Lower leg skin (tissue), 4 donors: ENCODE measurements at regions not wholly inside any gene's neighbourhood (a gene's known extent, or its start where the extent isn't known, plus 50 kb on each side); places are given as distances from the start of the nearest gene placed in this dataset.
"Not testable (repeated sequence)": the region's sequence is repeated elsewhere in the genome, so short reads cannot be mapped to it uniquely, and the experiment has no call there.

Source experiments
- DNase-seq, 2 donors: peaks; one replicate each; pipeline ENCODE4 v3.0.0-alpha.2; 2019; ENCODE audit warnings: low spot score in 2 of 2
- H3K4me3 ChIP-seq: fragments of 200-600 bp; sonication (generic); 2 replicates; pipeline ENCODE4 v1.5.1; 2017; ENCODE audit warnings: mild to moderate bottlenecking, low read depth; ENCODE audit not compliant: poor library complexity, severe bottlenecking
- POLR2A ChIP-seq, 2 donors: fragments of 450-650 bp; IDR thresholded peaks; one replicate each; pipeline ENCODE4 v1.6.1; 2016 to 2017; ENCODE audit warnings: antibody characterized with exemption in 2 of 2, mild to moderate bottlenecking in 1 of 2, moderate library complexity in 1 of 2
- WGBS, 2 donors: methylation state at CpG; one replicate each; pipeline ENCODE4 v1.1.5; 2018; 5-methylcytosine and 5-hydroxymethylcytosine counted together
- intact Hi-C: fragments of 100-400 bp; cut with DNase I; formaldehyde crosslinking; loops from one replicate; pipeline ENCODE4 v1.15.0; 2023; ENCODE audit warnings: low total_unique reads
- TF ChIP-seq, protein P1 (sequence below), 3 donors: fragments of 450-650 bp; IDR thresholded peaks; one replicate each; pipeline ENCODE4 v1.5.1; 2016; ENCODE audit warnings: antibody characterized with exemption in 3 of 3, mild to moderate bottlenecking in 3 of 3, moderate library complexity in 2 of 3

DNA sequence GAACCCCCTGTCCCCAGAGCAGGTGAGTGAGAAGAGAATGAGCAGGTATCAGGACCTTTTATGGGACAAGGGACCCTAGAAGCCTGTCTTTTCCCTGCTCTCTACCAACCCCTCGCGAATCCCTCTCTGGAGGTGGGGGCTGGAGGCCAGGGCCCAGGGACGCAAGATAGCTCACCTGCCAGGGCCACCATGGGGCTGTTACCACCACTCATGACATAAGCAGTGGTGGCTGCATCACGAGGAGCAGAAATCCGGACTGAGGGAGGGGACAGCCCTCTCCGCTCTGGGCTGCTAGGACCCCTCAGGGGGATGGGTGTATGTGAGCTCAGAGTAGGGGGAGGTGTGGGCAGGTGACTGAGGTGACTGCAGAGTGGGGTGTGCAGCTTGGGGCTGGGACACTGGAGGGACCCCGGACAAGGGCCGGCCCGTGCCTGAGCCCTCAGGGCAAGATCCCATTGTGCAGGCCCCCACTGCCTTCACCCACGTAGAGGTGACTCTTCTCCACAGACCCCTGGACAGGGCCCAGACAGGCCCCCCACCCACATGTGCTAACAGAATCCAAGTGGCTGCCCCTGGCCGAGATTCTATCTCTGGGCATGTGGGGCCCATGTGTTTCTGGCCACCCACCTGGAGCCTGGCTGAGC, 190.6 kb downstream of the TBC1D2B start:
- no peak overlapping the region for H3K4me3 ChIP-seq
- 85 to 88% methylated on average over 11 of the region's 11 CpGs for WGBS, 2 donors
- TF ChIP-seq POLR2A (IDR thresholded peaks at IDR 0.05): no peak
- intact Hi-C loops: no loop called here
- no peak for DNase-seq

DNA sequence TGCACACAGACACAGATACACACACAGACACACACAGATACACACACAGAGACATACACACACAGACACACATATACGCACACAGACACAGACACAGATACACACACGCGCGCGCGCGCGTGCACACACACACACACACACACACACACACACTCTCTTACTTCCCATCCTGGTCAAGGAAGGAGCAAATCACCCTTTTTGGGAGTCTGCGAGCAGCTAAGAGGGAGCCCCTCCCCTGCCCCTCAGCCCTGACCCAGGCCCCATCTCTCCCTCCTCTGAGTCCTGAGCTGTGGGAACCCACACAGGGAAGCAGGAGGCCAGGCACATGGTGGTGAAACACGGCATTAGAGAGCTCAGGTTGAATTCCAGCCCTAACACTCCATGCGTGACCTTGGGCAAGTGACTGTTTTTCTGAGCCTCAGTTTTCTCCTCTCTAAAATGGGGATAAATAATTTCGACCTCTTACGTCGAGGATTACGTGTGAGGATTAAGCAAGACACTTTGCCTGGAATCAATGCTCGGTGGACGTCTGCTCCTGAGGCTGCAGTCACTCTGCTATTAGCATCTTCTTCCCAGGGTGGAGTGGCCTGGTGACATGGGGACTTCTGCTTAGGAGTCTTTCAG, 191.5 kb downstream of the TBC1D2B start:
- DNase-seq, H3K4me3 ChIP-seq, intact Hi-C loops: not testable (repeated sequence)
- whole genome bisulfite sequencing, 2 donors: 94 to 95% methylated on average over 17 of the region's 17 CpGs

DNA sequence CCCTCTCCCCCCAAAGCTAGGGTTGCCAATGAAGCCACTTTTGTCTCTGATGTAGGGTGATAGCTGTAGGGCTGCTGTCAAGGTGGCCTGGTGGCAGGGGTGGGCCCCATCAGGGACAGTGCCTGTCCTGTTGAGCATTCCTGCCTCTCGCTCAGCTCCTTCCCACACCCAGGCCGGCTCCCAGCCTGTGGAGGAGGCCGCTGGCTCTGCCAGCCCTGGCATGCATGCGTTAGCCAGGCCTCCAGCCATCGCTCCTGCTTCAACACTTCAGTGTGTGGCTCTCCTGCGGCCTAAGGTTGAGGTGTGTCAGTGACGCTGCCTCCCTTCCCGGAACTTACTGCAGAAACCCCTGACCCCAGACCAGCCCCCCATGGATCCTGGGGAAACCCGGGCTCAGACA, 194.5 kb downstream of the TBC1D2B start:
- DNase-seq, H3K4me3 ChIP-seq, intact Hi-C loops: not testable (repeated sequence)
- WGBS, 2 donors: no CpG with 5 or more reads among the region's 9 CpGs

DNA sequence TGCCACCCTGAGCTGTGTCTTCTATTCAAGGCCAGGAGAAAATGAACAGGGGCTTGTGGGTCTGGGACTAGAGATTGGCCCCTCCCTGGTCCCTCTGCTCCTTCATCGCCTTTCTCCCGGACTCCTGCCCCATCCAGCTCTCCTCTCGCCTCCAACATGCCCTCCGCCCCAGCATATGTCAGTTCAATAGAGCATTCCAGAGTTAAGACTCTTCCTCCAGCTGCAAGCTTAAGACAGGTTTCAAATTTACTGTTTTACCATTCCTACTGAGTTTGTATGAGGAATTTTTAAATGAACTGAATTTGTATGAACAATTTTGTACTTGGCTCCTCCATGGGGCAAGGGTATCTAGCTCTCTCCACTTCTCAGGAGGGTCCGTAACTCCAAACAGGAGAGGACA, 195.6 kb downstream of the TBC1D2B start:
- intact Hi-C loops: no loop called here
- H3K4me3 ChIP-seq: no peak overlapping the region
- TF ChIP-seq POLR2A (IDR thresholded peaks at IDR 0.05): no peak
- TF ChIP-seq, protein P1, sequence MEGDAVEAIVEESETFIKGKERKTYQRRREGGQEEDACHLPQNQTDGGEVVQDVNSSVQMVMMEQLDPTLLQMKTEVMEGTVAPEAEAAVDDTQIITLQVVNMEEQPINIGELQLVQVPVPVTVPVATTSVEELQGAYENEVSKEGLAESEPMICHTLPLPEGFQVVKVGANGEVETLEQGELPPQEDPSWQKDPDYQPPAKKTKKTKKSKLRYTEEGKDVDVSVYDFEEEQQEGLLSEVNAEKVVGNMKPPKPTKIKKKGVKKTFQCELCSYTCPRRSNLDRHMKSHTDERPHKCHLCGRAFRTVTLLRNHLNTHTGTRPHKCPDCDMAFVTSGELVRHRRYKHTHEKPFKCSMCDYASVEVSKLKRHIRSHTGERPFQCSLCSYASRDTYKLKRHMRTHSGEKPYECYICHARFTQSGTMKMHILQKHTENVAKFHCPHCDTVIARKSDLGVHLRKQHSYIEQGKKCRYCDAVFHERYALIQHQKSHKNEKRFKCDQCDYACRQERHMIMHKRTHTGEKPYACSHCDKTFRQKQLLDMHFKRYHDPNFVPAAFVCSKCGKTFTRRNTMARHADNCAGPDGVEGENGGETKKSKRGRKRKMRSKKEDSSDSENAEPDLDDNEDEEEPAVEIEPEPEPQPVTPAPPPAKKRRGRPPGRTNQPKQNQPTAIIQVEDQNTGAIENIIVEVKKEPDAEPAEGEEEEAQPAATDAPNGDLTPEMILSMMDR (IDR thresholded peaks at IDR 0.05): no peak
- 84 to 94% methylated on average over 5 of the region's 5 CpGs for WGBS, 2 donors
- DNase-seq: no peak

DNA sequence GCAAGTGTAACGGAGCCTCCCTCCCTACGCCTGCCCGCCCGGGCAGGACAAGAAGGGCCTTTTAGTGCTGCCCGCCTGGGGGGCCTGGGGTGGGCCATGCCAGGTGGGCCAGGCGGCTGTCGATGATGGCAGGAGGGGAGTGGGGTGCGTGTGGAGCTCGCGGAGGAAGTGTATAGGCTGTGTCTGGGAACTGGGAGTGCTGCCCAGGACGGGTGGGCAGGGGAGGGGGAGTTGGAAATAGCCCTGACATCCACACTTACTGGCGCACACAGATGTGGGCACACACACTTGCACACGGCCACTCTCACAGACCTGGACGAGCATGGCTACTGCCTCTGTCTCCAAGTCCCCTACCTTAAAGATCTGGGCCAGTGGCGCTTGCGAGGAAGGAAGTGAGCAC, 196.0 kb downstream of the TBC1D2B start:
- H3K4me3 ChIP-seq, DNase-seq, intact Hi-C loops: not testable (repeated sequence)
- WGBS, 2 donors: 77 to 88% methylated on average over 11 to 12 of the region's 16 CpGs

DNA sequence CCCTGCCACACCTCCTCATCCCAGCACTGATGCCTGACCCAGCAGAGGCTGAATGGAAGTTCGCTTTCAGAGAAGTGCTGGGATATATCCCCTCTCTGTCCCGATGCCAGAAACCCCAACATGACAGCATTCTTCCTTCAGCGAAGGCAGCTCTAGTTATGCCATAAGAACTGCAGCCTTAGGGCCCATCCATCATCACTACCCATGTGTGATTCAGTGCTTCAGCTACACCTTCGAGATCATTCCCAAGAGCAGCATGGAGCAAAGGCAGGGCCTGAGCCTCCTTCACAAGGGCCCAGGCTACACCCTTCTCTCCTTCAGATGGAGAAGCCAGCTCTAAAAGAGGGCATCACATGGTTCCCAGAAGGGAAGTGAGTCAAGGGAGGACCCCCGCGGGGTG, 198.0 kb downstream of the TBC1D2B start:
- H3K4me3 ChIP-seq, intact Hi-C loops, DNase-seq: not testable (repeated sequence)
- 63 to 82% methylated on average over 3 to 4 of the region's 6 CpGs for WGBS, 2 donors

DNA sequence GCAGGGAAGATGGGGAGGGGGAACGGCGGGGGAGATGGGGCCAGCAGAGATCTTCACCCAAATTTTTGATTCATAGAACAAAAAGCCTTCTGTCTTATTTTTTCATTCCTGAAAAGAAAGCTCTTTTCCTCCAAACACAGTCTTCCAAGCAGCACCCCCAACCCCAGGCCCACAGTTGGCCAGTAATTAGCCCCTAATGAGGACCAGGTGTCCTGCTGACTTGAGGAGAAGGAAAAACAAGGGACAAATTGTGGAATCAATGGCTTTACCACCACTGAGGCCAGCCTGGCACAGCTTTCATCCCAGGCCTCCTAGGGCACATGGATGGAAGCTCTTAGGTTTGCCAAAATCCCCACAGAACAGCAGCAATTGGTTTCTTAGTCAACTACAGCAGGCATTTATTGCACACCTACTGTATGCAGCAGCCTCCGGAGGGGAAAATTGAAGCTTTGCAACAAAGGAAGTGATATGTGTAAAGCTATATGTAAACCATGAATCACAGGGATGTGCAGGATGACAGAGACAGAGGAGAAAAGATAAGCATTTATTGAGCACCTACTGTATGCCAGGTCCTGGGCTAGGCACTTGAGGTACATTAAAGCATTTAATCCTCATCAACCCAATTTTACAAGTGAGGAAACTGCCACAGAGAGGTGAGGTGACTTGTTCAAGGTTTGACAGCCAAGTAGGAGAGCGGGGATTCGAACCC, 199.5 kb downstream of the TBC1D2B start:
- no peak for DNase-seq
- H3K4me3 ChIP-seq: no peak overlapping the region
- WGBS, 2 donors: 69 to 74% methylated on average over 5 of the region's 5 CpGs
- TF ChIP-seq, protein P1 (IDR thresholded peaks at IDR 0.05): no peak
- no peak for TF ChIP-seq POLR2A (IDR thresholded peaks at IDR 0.05)
- intact Hi-C loops: no loop called here

DNA sequence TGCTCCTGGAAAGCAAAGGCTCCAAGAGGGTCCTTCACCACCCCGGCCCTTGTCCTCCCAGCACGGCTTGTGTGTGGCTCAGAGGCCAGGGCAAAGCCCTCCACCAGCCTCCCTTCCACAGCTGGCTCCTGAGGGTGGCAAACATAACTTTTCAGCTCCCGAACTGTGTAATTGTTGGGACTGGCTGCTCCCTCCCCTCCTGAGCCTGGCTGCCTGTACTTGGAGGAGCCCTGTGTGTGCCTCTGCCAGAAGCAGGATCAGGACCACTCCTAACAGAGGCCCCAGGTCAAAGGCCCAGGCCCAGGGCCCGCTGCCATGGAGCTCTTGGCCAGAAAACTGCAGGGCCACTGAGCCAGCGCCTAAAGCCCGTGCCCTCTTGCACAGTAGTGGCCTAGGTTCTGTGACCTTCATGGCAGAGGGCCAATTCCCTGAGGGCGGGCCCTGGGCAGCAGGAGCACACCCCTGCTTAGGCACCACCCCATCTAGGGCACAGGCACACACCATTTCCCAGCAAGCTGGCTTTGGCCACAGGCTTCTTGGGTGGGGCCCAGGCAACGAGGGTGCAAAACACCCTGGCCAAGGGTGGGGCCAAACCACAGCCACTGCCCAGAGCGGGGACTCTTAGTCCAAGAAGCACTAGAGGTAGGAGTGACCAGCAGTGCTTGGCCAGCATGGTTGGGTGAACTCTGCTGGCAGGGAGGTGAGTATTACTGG, 201.2 kb downstream of the TBC1D2B start:
- DNase-seq, H3K4me3 ChIP-seq, intact Hi-C loops: not testable (repeated sequence)
- WGBS, 2 donors: 33 to 52% methylated on average over 2 to 3 of the region's 9 CpGs

DNA sequence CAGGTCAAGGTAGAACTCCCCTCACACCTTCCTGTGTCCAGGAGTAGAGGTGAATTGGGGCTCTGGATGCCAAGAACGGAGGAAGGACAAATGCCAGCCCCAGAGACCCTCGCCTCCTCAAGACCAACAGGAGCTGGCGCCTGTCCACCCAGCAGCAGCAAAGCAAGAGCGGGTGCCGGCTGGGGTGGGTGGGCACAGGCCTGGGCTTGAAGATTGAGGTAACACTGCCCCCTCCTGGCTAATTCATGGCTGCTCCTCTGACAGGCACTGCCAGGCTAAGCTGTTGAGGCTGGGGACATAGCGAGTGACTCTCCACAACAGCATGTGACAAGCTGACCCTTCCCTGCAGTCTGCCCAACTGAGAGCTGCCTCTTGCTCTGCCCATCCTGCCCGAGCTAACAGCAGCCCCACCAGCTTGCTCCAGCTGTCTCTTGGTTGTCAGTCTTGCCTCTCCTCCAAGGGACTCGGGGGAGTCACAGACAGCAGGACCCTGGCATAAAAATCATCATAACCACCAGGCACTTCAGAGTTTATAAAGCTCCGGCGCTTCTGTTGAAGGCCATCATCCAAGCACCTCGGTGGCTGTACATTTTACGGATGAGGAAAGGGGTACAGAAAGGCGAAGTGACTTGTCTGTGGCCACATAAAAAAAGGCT, 202.3 kb downstream of the TBC1D2B start:
- DNase-seq, H3K4me3 ChIP-seq, intact Hi-C loops: not testable (repeated sequence)
- 62 to 64% methylated on average over 13 of the region's 13 CpGs for WGBS, 2 donors
